Retina (tissue), 1 donor: ENCODE measurements at regions not wholly inside any gene's neighbourhood (a gene's known extent, or its start where the extent isn't known, plus 50 kb on each side); places are given as distances from the start of the nearest gene placed in this dataset.
A peak's percentile ranks its signal among the peaks of the same experiment; 100 is the strongest.
"Not testable (repeated sequence)": the region's sequence is repeated elsewhere in the genome, so short reads cannot be mapped to it uniquely, and the experiment has no call there.

Experiments used
- DNase-seq: peaks from one replicate; pipeline ENCODE4 v3.0.0-alpha.2; 2016

- peak; percentile 29 for DNase-seq
Observed at GRCh38 chr2:150370561-150370960, 116.9 kb downstream of the RND3 start.

GRCh38 chr2:150369862-150370261, 117.6 kb downstream of the RND3 start:
- no peak for DNase-seq

- DNase-seq, result no peak
Observed at GRCh38 chr2:150358468-150358807, 129.0 kb downstream of the RND3 start.

GRCh38 chr2:150357770-150358467, 129.5 kb downstream of the RND3 start:
- DNase-seq, result no peak

- DNase-seq, result no peak
Observed at GRCh38 chr2:150355440-150355839, 132.0 kb downstream of the RND3 start.

- no peak for DNase-seq
Observed at GRCh38 chr2:150353376-150353775, 134.1 kb downstream of the RND3 start.

- no peak for DNase-seq
Observed at GRCh38 chr2:150351922-150352321, 135.5 kb downstream of the RND3 start.

GRCh38 chr2:150350500-150350899, 137.0 kb downstream of the RND3 start:
- no peak for DNase-seq

GRCh38 chr2:150346806-150347205, 140.7 kb downstream of the RND3 start:
- DNase-seq, result no peak

- no peak for DNase-seq
Observed at GRCh38 chr2:150341982-150342680, 145.3 kb downstream of the RND3 start.

- no peak for DNase-seq
Observed at GRCh38 chr2:150339951-150340350, 147.5 kb downstream of the RND3 start.

GRCh38 chr2:150339282-150339681, 148.2 kb downstream of the RND3 start:
- DNase-seq, result no peak

GRCh38 chr2:150335596-150335995, 151.9 kb downstream of the RND3 start:
- DNase-seq, result no peak

GRCh38 chr2:150332383-150332782, 155.1 kb downstream of the RND3 start:
- no peak for DNase-seq

GRCh38 chr2:150327564-150328489, 159.6 kb downstream of the RND3 start:
- DNase-seq, result peak; percentile 80

GRCh38 chr2:150325656-150326314, 161.7 kb downstream of the RND3 start:
- no peak for DNase-seq

GRCh38 chr2:150323071-150323470, 164.4 kb downstream of the RND3 start:
- DNase-seq, result not testable (repeated sequence)

GRCh38 chr2:150320608-150321007, 166.9 kb downstream of the RND3 start:
- peak; percentile 33 for DNase-seq

- no peak for DNase-seq
Observed at GRCh38 chr2:150319658-150320555, 167.6 kb downstream of the RND3 start.

GRCh38 chr2:150319085-150319484, 168.4 kb downstream of the RND3 start:
- no peak for DNase-seq

- no peak for DNase-seq
Observed at GRCh38 chr2:150312271-150312670, 175.2 kb downstream of the RND3 start.
